ENCODE measurements at regions not wholly inside any gene's neighbourhood (a gene's known extent, or its start where the extent isn't known, plus 50 kb on each side); places are given as distances from the start of the nearest gene placed in this dataset.

DNA sequence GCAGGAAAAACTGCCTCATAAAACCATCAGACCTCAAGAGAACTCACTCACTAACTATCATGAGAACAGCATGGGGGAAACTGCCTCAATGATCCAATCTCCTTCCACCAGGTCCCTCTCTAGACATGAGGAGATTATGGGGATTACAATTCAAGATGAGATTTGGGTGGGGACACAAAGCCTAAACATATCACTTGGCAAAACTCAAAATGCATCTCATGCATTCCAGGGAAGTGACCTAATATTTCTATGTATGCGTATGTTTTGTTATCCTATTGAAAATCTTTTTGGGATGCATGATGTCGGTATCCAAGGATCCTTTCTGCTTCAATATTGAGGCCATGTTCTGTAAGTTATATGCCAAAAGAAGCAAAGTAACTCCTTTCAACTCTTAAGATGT is 174.0 kb downstream of the PLK2 start:
- TF ChIP-seq, protein P1, sequence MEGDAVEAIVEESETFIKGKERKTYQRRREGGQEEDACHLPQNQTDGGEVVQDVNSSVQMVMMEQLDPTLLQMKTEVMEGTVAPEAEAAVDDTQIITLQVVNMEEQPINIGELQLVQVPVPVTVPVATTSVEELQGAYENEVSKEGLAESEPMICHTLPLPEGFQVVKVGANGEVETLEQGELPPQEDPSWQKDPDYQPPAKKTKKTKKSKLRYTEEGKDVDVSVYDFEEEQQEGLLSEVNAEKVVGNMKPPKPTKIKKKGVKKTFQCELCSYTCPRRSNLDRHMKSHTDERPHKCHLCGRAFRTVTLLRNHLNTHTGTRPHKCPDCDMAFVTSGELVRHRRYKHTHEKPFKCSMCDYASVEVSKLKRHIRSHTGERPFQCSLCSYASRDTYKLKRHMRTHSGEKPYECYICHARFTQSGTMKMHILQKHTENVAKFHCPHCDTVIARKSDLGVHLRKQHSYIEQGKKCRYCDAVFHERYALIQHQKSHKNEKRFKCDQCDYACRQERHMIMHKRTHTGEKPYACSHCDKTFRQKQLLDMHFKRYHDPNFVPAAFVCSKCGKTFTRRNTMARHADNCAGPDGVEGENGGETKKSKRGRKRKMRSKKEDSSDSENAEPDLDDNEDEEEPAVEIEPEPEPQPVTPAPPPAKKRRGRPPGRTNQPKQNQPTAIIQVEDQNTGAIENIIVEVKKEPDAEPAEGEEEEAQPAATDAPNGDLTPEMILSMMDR (IDR thresholded peaks at IDR 0.05), result no peak
- no peak for TF ChIP-seq ZFX (IDR thresholded peaks at IDR 0.05; ENCODE audit: borderline replicate concordance)

Measured in 22Rv1 (cell line).